ENCODE measurements at regions not wholly inside any gene's neighbourhood (a gene's known extent, or its start where the extent isn't known, plus 50 kb on each side); places are given as distances from the start of the nearest gene placed in this dataset.

GRCh38 chr12:124507188-124508109 lies 60.0 kb downstream of the NCOR2 start:
- no peaks in the 10 kb centered on the region for H3K9me3 ChIP-seq (ENCODE audit: control insufficient read depth, insufficient read depth, low read length)
- H3K4me3 ChIP-seq (ENCODE audit: low read length): no peak overlapping the region
- H3K9me2 ChIP-seq (replicated peaks; ENCODE audit: control insufficient read depth, low read length): no peaks in the 10 kb centered on the region
- H3K27me3 ChIP-seq (ENCODE audit: control insufficient read depth, low read length): no peaks in the 10 kb centered on the region
- no peaks in the 10 kb centered on the region for H3K4me1 ChIP-seq (ENCODE audit: control insufficient read depth, low read length)
- H3K27ac ChIP-seq (ENCODE audit: low read depth, low read length): no peak overlapping the region
- no peaks in the 10 kb centered on the region for H3K36me3 ChIP-seq (ENCODE audit: control insufficient read depth, low read length)
- no peak overlapping the region for H3K4me2 ChIP-seq (ENCODE audit: low read length)
- TF ChIP-seq CTCF (IDR thresholded peaks at IDR 0.05; ENCODE audit: low read depth, low read length, poor library complexity, severe bottlenecking): no peak
- TF ChIP-seq EZH2phosphoT487 (IDR thresholded peaks at IDR 0.05; ENCODE audit: borderline replicate concordance, low read length): no peak
- peaks cover 19% of the 10 kb centered on the region for H4K20me1 ChIP-seq (ENCODE audit: control insufficient read depth, insufficient read depth, low read depth, low read length)
- H3F3A ChIP-seq (ENCODE audit: control insufficient read depth, insufficient read depth): no peaks in the 10 kb centered on the region
- peaks cover 79% of the 10 kb centered on the region for H3K79me2 ChIP-seq (ENCODE audit: control insufficient read depth, low read length)

- no peaks in the 10 kb centered on the region for H3K36me3 ChIP-seq (ENCODE audit: control insufficient read depth, low read length)
- H3K27me3 ChIP-seq (ENCODE audit: control insufficient read depth, low read length): no peaks in the 10 kb centered on the region
- H3K9me2 ChIP-seq (replicated peaks; ENCODE audit: control insufficient read depth, low read length): no peaks in the 10 kb centered on the region
- H4K20me1 ChIP-seq (ENCODE audit: control insufficient read depth, insufficient read depth, low read depth, low read length): peaks cover 19% of the 10 kb centered on the region
- no peak overlapping the region for H3K27ac ChIP-seq (ENCODE audit: low read depth, low read length)
- no peaks in the 10 kb centered on the region for H3F3A ChIP-seq (ENCODE audit: control insufficient read depth, insufficient read depth)
- no peak overlapping the region for H3K4me2 ChIP-seq (ENCODE audit: low read length)
- no peaks in the 10 kb centered on the region for H3K9me3 ChIP-seq (ENCODE audit: control insufficient read depth, insufficient read depth, low read length)
- no peak overlapping the region for H3K4me3 ChIP-seq (ENCODE audit: low read length)
- no peak for TF ChIP-seq CTCF (IDR thresholded peaks at IDR 0.05; ENCODE audit: low read depth, low read length, poor library complexity, severe bottlenecking)
- no peak for TF ChIP-seq EZH2phosphoT487 (IDR thresholded peaks at IDR 0.05; ENCODE audit: borderline replicate concordance, low read length)
- H3K79me2 ChIP-seq (ENCODE audit: control insufficient read depth, low read length): peaks cover 85% of the 10 kb centered on the region
- no peaks in the 10 kb centered on the region for H3K4me1 ChIP-seq (ENCODE audit: control insufficient read depth, low read length)
Measured at GRCh38 chr12:124506832-124507153, 60.6 kb downstream of the NCOR2 start.

GRCh38 chr12:124506145-124506831 lies 61.1 kb downstream of the NCOR2 start:
- Histone ChIP-seq H3K36me3 (ENCODE audit: control insufficient read depth, low read length) (no peaks in the 10 kb centered on the region), H4K20me1 (ENCODE audit: control insufficient read depth, insufficient read depth, low read depth, low read length) (peaks cover 19% of the 10 kb centered on the region), H3K9me2 (replicated peaks; ENCODE audit: control insufficient read depth, low read length) (no peaks in the 10 kb centered on the region), H3K4me2 (ENCODE audit: low read length) (no peak overlapping the region), H3K4me3 (ENCODE audit: low read length) (no peak overlapping the region), H3K4me1 (ENCODE audit: control insufficient read depth, low read length) (no peaks in the 10 kb centered on the region), H3K79me2 (ENCODE audit: control insufficient read depth, low read length) (peaks cover 89% of the 10 kb centered on the region), H3K27ac (ENCODE audit: low read depth, low read length) (no peak overlapping the region), H3F3A (ENCODE audit: control insufficient read depth, insufficient read depth) (no peaks in the 10 kb centered on the region), H3K27me3 (ENCODE audit: control insufficient read depth, low read length) (no peaks in the 10 kb centered on the region), H3K9me3 (ENCODE audit: control insufficient read depth, insufficient read depth, low read length) (no peaks in the 10 kb centered on the region)
- TF ChIP-seq EZH2phosphoT487 (IDR thresholded peaks at IDR 0.05; ENCODE audit: borderline replicate concordance, low read length) (no peak), CTCF (IDR thresholded peaks at IDR 0.05; ENCODE audit: low read depth, low read length, poor library complexity, severe bottlenecking) (no peak)
